ENCODE measurements at regions not wholly inside any gene's neighbourhood (a gene's known extent, or its start where the extent isn't known, plus 50 kb on each side); places are given as distances from the start of the nearest gene placed in this dataset.

DNA sequence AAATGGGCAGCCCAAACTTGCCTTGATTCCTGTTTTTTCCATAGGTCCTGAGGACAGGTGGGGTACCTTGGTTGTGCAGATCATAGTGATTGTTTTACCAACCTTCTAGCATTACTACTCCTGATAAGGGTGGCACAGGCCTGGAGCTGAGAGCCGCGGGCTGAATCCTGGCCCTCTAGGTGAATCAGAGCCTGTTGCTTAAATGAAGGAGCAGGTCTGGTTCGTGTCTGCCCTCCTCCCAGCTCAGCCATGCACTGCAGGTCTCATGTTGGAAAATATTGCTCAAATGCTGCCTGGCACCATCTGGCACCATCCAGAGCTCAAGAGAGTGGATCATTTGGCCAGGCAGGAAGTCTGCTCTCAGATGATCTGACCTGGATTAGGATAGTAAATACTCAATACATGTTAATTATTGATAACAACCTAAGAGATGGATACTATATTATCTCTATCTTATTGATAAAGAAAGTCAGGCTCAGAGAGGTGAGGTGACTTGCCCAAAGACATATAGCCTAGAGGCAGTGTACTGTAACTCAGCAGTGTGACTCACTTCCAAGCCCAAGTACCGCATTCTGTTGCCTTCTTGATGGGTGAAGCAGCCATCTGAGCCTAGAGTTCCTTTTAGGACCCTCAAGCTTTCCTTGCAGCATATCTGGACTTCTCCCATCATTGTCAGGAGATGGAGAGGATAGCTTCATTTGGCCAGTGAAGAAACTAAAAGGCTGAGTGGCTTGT lies 104.3 kb upstream of the PITX1 start:
- DNase-seq (ENCODE audit: low read depth), result no peak

GRCh38 chr5:135137146-135137915 lies 103.3 kb upstream of the PITX1 start:
- no peak for DNase-seq (ENCODE audit: low read depth)

- no peak for DNase-seq (ENCODE audit: low read depth)
Observed at GRCh38 chr5:135136546-135136945, 102.5 kb upstream of the PITX1 start.

- DNase-seq (ENCODE audit: low read depth), result no peak
Observed at GRCh38 chr5:135135530-135136226, 101.7 kb upstream of the PITX1 start.

GRCh38 chr5:135134691-135135381 lies 100.8 kb upstream of the PITX1 start:
- DNase-seq (ENCODE audit: low read depth), result no peak

DNA sequence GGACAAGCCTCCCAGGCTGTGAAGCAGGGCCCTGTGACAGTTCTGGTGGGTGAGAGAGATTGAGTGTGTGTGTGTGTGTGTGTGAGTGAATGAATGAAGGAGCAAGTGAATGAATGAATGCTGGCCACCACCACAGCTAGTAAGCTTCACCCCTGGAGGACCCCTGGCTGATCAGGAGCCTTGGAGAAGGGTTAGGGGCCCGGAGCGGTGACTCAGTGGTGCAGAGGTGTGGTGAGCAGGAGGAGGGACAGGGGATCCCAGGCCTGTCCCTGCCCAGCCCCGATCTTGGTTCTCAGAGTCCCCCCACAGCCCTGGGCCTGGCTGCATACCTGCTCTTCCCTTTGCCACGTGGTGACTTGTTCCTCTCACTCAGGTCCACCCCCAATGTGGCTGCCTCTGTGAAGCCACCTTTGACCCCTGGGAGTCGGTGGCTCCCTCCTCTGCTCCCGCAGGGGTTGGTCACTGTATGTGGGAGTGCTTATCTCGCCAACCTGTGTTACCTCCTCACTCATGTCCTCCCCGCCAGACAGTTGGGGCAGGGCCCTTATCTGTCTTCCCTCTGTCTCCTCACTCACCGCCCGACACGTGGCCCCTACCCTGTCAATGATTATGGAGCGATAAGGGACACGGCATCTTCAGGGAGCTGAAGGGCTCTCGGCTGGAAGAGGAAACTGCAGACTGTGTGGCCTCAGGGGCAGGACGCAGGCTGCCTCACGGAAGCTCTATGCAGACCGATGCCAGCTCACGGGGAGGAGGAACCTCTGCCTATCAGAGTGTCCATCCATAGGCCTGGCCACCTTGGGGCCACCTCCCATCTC lies 99.9 kb upstream of the PITX1 start:
- DNase-seq (ENCODE audit: low read depth), result no peak

DNA sequence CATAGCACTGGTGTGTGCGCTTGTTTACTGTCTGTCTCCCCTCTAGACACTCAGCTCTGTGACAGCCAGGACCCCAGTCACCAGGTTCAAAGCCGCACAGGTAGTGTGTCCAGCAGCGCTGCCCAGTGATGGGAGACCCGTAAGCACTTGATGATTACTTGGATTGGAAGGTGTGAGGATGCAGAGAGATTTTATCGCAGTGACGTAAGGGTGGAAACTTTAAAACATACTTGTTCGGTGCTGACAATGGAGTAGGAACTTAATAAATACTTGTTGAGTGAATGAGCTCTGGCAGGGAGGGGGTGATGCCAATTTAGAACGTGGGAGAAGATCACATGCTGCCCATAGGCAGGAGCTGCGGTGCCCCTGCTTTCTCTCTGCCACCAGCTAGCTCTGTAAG lies 99.2 kb upstream of the PITX1 start:
- DNase-seq (ENCODE audit: low read depth), result no peak

DNA sequence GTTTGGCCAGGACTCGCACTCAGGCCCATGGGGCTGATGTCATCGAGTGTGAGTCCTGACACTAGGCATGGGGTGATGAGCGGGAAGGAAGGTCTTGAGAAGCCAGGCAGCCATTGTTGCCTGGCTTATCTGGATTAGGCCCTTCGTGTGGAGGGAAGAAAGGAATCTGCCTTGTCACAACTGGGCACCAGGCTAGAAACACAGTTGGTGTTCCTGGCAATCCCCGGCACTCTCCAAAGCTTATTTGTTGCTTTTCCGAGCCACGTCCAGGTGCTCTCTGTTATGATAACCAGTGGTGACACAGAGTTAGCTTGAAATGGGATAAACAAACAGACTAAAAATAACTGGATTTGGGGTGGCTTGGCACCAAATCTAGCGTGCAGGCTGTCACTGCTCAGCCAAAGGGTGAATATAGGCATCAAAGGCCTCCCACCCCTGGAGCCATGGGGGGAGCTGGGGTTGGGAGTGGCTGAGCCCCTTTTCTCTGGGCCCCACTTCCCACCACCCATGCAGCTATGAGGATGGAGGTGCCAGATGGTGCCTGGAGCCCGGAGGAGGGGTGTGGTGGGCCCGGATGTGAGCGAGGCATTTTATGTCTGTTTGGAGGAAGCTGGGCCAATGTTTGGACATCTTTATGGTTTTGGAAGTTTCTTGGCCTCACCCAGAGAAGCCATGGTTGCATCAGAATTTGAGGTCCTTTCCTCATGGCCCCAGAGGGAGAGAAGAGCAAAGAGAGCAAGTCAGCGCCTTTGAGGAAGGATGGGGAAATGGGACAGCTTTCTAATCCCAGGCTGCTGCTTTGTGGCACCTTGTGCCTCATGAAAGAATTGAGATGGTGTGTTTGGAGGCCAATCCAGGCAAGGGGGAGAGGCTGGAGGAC lies 98.0 kb upstream of the PITX1 start:
- DNase-seq (ENCODE audit: low read depth), result no peak

DNA sequence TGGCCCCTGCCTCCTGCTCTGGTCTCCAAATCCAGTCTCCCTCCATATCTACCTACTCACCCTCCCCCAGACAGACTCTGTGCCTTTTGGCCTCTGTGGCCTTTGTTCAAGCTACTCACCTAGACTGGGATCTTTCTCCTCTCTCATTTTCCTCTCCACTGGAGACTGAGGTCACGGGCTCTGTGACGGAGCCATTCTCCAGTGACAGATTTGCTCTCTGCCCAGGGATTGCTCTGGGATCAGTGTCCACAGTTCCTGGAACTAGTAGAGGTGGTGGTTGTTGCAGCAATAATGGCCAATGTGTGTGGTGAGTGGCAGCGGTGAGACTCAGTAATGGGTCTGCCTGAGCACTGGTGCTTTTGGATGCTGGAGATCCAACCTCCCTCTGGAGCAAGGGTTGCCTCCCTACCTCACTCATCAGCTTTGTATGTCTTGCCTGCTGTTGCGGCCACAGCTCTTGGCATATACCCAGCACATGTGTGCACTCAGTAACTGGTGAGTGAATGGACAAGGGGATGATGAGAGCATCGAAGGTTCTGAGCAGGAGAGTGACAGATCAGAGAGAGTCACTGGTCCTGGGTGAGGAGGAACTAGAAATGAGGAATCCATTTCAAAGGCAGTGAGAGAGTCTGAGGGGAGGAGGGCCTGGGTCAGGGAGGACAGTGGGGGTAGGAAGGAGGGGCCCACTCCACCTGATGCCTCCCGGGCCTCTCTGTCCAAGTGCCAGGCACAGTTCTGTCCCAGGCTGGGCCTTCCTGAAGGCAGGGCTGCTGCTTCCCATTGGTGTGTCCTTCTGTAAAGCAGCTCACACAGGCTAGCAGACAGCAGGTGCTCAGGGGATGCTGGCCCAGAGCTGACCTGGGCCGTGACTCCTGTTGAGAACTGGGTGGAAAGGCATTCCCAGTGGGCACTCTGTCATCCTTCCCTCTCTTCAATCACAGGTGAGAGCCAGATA lies 96.5 kb upstream of the PITX1 start:
- DNase-seq (ENCODE audit: low read depth), result no peak

- DNase-seq (ENCODE audit: low read depth), result no peak
Observed at GRCh38 chr5:135129307-135129706, 95.3 kb upstream of the PITX1 start.

DNA sequence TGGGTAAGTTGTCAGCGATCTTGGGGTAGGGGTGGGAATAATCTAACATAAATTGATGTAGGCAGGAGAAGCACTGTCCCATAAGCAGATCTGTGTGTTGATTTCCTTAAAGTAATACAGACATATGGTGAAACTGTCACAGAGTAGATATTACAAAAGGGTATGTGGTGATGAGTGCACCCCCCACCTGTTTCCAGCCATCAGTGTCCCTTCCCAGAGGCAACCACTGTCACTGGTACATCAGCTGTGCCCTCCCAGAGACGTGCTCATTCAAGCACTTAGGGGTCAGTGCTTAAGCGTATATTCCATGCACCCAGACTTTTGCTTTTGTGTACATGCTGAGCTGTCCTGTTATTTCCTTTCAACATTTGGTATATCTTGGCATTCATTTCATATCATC lies 94.3 kb upstream of the PITX1 start:
- no peak for DNase-seq (ENCODE audit: low read depth)

GRCh38 chr5:135127439-135128240 lies 93.6 kb upstream of the PITX1 start:
- no peak for DNase-seq (ENCODE audit: low read depth)

DNA sequence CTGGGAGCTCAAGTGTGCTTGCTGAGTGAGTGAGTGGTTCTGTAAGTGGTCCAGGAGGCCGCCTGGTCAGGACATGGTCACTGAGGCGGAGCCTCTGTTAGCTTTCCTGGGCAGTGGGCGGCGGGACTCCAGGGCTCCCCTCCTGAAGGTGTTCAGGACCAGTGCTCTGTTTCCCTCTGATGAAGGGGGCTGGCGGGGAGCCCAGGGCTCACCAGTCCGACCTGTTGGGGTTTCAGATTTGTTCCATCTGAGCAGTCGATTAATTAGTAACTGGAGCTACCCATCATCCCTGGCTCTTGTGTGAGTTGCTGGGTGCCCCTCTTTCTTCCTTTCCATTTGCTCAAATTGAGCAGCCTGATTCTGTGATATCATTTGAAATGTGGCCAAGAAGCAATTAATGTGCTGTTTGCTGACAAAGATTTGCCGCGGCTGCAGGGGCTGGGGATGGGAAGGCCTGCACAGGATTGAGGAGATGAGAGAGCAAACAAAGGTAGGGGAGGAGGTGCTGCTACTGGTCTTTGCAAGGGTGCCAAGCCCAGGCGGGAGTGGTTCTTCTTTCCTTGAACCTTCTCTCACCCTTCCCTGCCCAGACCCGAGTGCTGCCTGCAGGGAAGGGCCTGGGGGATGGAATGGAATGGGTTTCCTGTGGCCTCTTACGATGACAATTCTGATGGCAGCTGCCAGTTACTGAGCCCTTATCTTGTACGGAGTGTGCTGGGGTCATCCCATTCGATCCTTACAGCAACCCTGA lies 92.8 kb upstream of the PITX1 start:
- DNase-seq (ENCODE audit: low read depth), result no peak

- DNase-seq (ENCODE audit: low read depth), result no peak
Observed at GRCh38 chr5:135124724-135125123, 90.7 kb upstream of the PITX1 start.

- no peak for DNase-seq (ENCODE audit: low read depth)
Observed at GRCh38 chr5:135124128-135124527, 90.1 kb upstream of the PITX1 start.

DNA sequence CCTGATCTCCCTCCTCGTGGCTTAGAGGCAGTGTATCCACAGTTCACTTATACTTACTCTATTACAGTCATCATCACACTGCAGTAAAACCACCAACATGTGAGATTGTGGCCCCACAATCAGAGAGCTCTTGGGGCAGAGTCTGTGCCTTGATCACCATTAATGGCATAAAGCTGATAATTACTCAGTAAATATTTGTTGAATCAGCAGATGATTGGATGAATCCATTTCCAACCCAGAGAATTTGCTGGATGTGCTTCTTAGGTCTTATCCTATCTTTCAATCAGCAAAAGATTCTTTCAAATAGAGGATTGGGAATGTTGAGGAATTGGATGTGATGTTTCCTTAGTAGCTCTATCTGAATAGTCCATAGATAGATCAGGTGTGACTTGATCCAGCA lies 88.8 kb upstream of the PITX1 start:
- no peak for DNase-seq (ENCODE audit: low read depth)

- DNase-seq (ENCODE audit: low read depth), result no peak
Observed at GRCh38 chr5:135120951-135121350, 86.9 kb upstream of the PITX1 start.

GRCh38 chr5:135119481-135119880 lies 85.5 kb upstream of the PITX1 start:
- no peak for DNase-seq (ENCODE audit: low read depth)
